GM12878 (cell line): ENCODE measurements at regions not wholly inside any gene's neighbourhood (a gene's known extent, or its start where the extent isn't known, plus 50 kb on each side); places are given as distances from the start of the nearest gene placed in this dataset.

Source experiments
- ATAC-seq: fragments of 200-7000 bp; cut with Tn5 transposase; 3 replicates; pipeline ENCODE4 v1.9.1; 2020; ENCODE audit warnings: mild to moderate bottlenecking, moderate library complexity
- BruUV-seq: library from RNA; stranded (reverse); fragments of 400-500 nt; replicated peaks from 2 replicates; lab custom pipeline; 2021; lab: Mats Ljungman, UMichigan
- CTCF ChIA-PET: fragments of 300-600 bp; sonication (Branson Sonifier 250); formaldehyde crosslinking; extraction: SDS; loops from one replicate; lab custom pipeline; 2021; ENCODE audit warnings: inconsistent platforms; lab: Yijun Ruan, JAX
- POLR2A ChIA-PET: fragments of 350-600 bp; formaldehyde crosslinking; extraction: SDS; loops from one replicate; lab custom pipeline; 2021; ENCODE audit warnings: inconsistent platforms; lab: Charles Lee
- RAD21 ChIA-PET: fragments of 300-600 bp; sonication (Branson Sonifier 250); formaldehyde crosslinking; loops from one replicate; lab custom pipeline; 2023; ENCODE audit warnings: antibody characterized with exemption; ENCODE audit not compliant: unreplicated experiment; lab: Charles Lee
- SMC1A ChIA-PET: fragments of 300-600 bp; sonication (Branson Sonifier 250); formaldehyde crosslinking; loops from one replicate; lab custom pipeline; 2023; ENCODE audit not compliant: unreplicated experiment, uncharacterized antibody; lab: Charles Lee
- DNase-seq: peaks from one replicate; pipeline ENCODE4 v3.0.0-alpha.2; 2011; ENCODE audit warnings: low read depth, low spot score
- FAIRE-seq: peaks from 3 replicates; lab custom pipeline; 2011; peaks lifted over from hg19 to GRCh38; lab: Jason Lieb, UNC
- H2AFZ ChIP-seq: 2 replicates; pipeline ENCODE4 v1.6.0; 2011; ENCODE audit warnings: low read depth, low read length, control low read depth; ENCODE audit not compliant: control insufficient read depth
- H3K27ac ChIP-seq: 2 replicates; pipeline ENCODE4 v1.5.1; 2011; ENCODE audit warnings: control low read depth; ENCODE audit not compliant: control insufficient read depth, insufficient read depth
- H3K27me3 ChIP-seq, 2 experiments: replicated peaks in 1 of 2; 2 replicates each; pipeline versions ENCODE4 v1.6.0 to v1.6.1; 2011; ENCODE audit warnings: low read length in 1 of 2; ENCODE audit not compliant: control insufficient read depth in 2 of 2, insufficient read depth in 2 of 2
- H3K36me3 ChIP-seq, 2 experiments: 2 replicates each; pipeline ENCODE4 v1.5.1; 2011; ENCODE audit warnings: low read length in 1 of 2; ENCODE audit not compliant: control insufficient read depth in 2 of 2, insufficient read depth in 2 of 2
- H3K4me1 ChIP-seq: 2 replicates; pipeline ENCODE4 v1.6.1; 2011; ENCODE audit warnings: mild to moderate bottlenecking, low read length, moderate library complexity, mixed read lengths; ENCODE audit not compliant: control insufficient read depth, insufficient read depth
- H3K4me2 ChIP-seq: 2 replicates; pipeline ENCODE4 v1.6.0; 2011; ENCODE audit warnings: control low read depth; ENCODE audit not compliant: control insufficient read depth, insufficient read depth
- H3K4me3 ChIP-seq: fragments of 200-600 bp; sonication (generic); 2 replicates; pipeline ENCODE4 v1.5.1; 2016
- H3K79me2 ChIP-seq: 2 replicates; pipeline ENCODE4 v1.6.0; 2011; ENCODE audit warnings: low read length; ENCODE audit not compliant: control insufficient read depth, insufficient read depth
- H3K9ac ChIP-seq: 2 replicates; pipeline ENCODE4 v1.8.0; 2011; ENCODE audit warnings: low read length, control low read depth, mixed read lengths; ENCODE audit not compliant: control insufficient read depth, insufficient read depth
- H3K9me3 ChIP-seq: replicated peaks from 3 replicates; pipeline ENCODE4 v1.5.1; 2011; ENCODE audit warnings: mild to moderate bottlenecking, low read length; ENCODE audit not compliant: control insufficient read depth, insufficient read depth
- H4K20me1 ChIP-seq: 2 replicates; pipeline ENCODE4 v1.6.0; 2011; ENCODE audit not compliant: control insufficient read depth, insufficient read depth
- CHD1 ChIP-seq: IDR thresholded peaks from 2 replicates; pipeline ENCODE4 v1.6.1; 2012; ENCODE audit warnings: low read depth, low read length, improper control_type of control experiment
- ETV6 ChIP-seq, 2 experiments: fragments of 450-650 bp in 1 of 2; IDR thresholded peaks in 1 of 2; conservative IDR thresholded peaks in 1 of 2; 2 replicates each; pipeline ENCODE4 v1.6.1; 2014; ENCODE audit warnings: antibody characterized with exemption in 1 of 2, borderline replicate concordance in 1 of 2, low read depth in 1 of 2, mild to moderate bottlenecking in 1 of 2, moderate library complexity in 1 of 2
- SUPT20H ChIP-seq: IDR thresholded peaks from 2 replicates; pipeline ENCODE4 v1.6.1; 2011; ENCODE audit warnings: low read depth, mild to moderate bottlenecking, low read length, moderate library complexity, borderline replicate concordance; ENCODE audit not compliant: control insufficient read depth
- ZBTB40 ChIP-seq: fragments of 450-650 bp; IDR thresholded peaks from 2 replicates; pipeline ENCODE4 v1.6.1; 2016; ENCODE audit warnings: mild to moderate bottlenecking, moderate library complexity, borderline replicate concordance
- WGBS: methylation state at CpG from one replicate; pipeline ENCODE4 v1.1.6; 2016; ENCODE audit warnings: low lambda C conversion rate; ENCODE audit not compliant: insufficient replicate concordance, insufficient coverage; ENCODE audit errors: missing lambda C conversion rate; 5-methylcytosine and 5-hydroxymethylcytosine counted together
- in situ Hi-C: fragments of 300-500 bp; cut with MboI; formaldehyde crosslinking; loops from 9 replicates; pipeline ENCODE4 v1.14.3; 2018; ENCODE audit warnings: mixed read lengths
- intact Hi-C: fragments of 100-400 bp; cut with micrococcal nuclease; formaldehyde crosslinking; loops from one replicate; pipeline ENCODE4 v1.14.2; 2022; ENCODE audit not compliant: unreplicated experiment

- no peak for TF ChIP-seq ZBTB40
- TF ChIP-seq SUPT20H, result no peak
- no peak for TF ChIP-seq ETV6 (conservative IDR thresholded peaks at IDR 0.05 in 1 of 2, IDR thresholded peaks at IDR 0.05 in 1 of 2; ENCODE audit: borderline replicate concordance in 1 of 2, low read depth in 1 of 2)
Measured at GRCh38 chr12:130226126-130226525, 63.9 kb downstream of the FZD10 start (continued).

GRCh38 chr12:130226771-130227170, 64.5 kb downstream of the FZD10 start:
- no peaks in the 10 kb centered on the region for H3K79me2 ChIP-seq
- H3K4me2 ChIP-seq, result no peak overlapping the region
- RAD21 ChIA-PET, result no interaction called here
- no peak overlapping the region for H3K27ac ChIP-seq
- no peaks in the 10 kb centered on the region for H3K27me3 ChIP-seq
- FAIRE-seq (no peak), DNase-seq (no peak)
- SMC1A ChIA-PET, result no interaction called here
- H3K4me1 ChIP-seq, result no peaks in the 10 kb centered on the region
- no TSS peak for BruUV-seq
- no peaks in the 10 kb centered on the region for H3K9me3 ChIP-seq
- POLR2A ChIA-PET, result no interaction called here
- H3K36me3 ChIP-seq, result no peaks in the 10 kb centered on the region
- in situ Hi-C loops, result no loop called here
- no peaks in the 10 kb centered on the region for H4K20me1 ChIP-seq
- H3K4me3 ChIP-seq, result no peak overlapping the region
- WGBS, result 61% methylated on average over 13 of the region's 13 CpGs
- TF ChIP-seq CHD1, result no peak
- TF ChIP-seq, all 136 proteins: peak for 0
- intact Hi-C loops, result no loop called here
- Histone ChIP-seq H2AFZ (no peak overlapping the region), H3K9ac (no peak overlapping the region)
- CTCF ChIA-PET, result no interaction called here
- ATAC-seq, result no peak
